ENCODE measurements at regions not wholly inside any gene's neighbourhood (a gene's known extent, or its start where the extent isn't known, plus 50 kb on each side); places are given as distances from the start of the nearest gene placed in this dataset.

GRCh38 chr19:31427857-31428256, 78.6 kb upstream of the TSHZ3 start:
- no peaks in the 10 kb centered on the region for H3K36me3 ChIP-seq (replicated peaks)
- in situ Hi-C loops (cut with MboI; ENCODE audit: low sequenced_read_pairs), result no loop called here
- no peak overlapping the region for H3K4me3 ChIP-seq
- H3K9me3 ChIP-seq, result no peaks in the 10 kb centered on the region
- H3K27me3 ChIP-seq (ENCODE audit: low read depth), result no peaks in the 10 kb centered on the region
- no peaks in the 10 kb centered on the region for H3K4me1 ChIP-seq
- no peak for DNase-seq (ENCODE audit: low spot score in 2 of 2)

GRCh38 chr19:31430381-31430780, 81.1 kb upstream of the TSHZ3 start:
- DNase-seq (ENCODE audit: low spot score in 2 of 2), result no peak
- in situ Hi-C loops (cut with MboI; ENCODE audit: low sequenced_read_pairs), result no loop called here
- Histone ChIP-seq H3K27me3 (ENCODE audit: low read depth) (no peaks in the 10 kb centered on the region), H3K4me1 (no peaks in the 10 kb centered on the region), H3K4me3 (no peak overlapping the region), H3K9me3 (no peaks in the 10 kb centered on the region), H3K36me3 (replicated peaks) (no peaks in the 10 kb centered on the region)

- Histone ChIP-seq H3K9me3 (no peaks in the 10 kb centered on the region), H3K4me3 (no peak overlapping the region), H3K27me3 (ENCODE audit: low read depth) (no peaks in the 10 kb centered on the region), H3K36me3 (replicated peaks) (no peaks in the 10 kb centered on the region), H3K4me1 (no peaks in the 10 kb centered on the region)
- DNase-seq (ENCODE audit: low spot score in 2 of 2), result no peak
- in situ Hi-C loops (cut with MboI; ENCODE audit: low sequenced_read_pairs), result no loop called here
Observed at GRCh38 chr19:31432201-31432810, 83.1 kb upstream of the TSHZ3 start.

- Histone ChIP-seq H3K9me3 (no peaks in the 10 kb centered on the region), H3K4me1 (no peaks in the 10 kb centered on the region), H3K4me3 (no peak overlapping the region), H3K27me3 (ENCODE audit: low read depth) (no peaks in the 10 kb centered on the region), H3K36me3 (replicated peaks) (no peaks in the 10 kb centered on the region)
- in situ Hi-C loops (cut with MboI; ENCODE audit: low sequenced_read_pairs), result no loop called here
- no peak for DNase-seq (ENCODE audit: low spot score in 2 of 2)
Observed at GRCh38 chr19:31436121-31436776, 87.0 kb upstream of the TSHZ3 start.

DNA sequence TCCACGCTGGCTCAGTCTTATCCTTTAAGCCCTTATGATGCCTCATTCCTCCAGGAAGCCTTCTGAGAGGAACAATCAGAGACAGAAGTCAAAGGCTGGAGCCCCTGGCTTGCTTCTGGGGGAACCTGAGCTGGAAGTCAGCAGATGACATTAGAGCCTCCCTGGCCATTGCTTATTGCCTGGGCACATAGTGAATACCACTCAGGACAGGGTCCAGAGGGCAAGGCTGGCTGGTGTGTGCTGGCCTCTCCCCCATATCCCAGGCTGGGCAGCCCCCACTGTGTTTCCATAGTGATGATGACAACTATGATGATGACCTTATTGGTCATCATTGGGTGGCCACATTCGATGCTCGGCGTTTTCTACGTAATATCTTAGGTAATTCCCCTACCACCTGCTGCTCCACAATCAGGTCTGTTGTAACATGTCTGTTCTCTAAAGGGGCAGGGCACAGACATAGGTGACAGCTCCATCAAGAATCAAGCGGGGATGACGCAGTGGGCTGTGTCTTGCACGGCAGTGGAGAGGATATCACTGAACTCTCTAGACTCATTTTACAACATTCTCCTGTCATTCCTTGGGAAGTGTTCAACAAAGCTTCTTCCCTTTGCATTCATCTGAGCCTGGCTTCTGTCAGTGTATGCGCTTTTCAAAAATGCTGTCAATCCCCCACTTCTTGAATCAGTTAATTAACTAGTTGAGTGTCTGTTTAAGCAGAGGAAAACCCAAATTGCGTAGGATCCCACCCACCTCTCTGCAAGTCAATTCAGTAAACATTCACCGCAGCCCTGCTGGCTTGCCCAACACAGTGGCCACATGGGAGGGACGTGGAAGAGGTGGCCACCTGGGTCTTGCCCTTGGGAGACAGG, 89.4 kb upstream of the TSHZ3 start:
- in situ Hi-C loops (cut with MboI; ENCODE audit: low sequenced_read_pairs), result no loop called here
- H3K9me3 ChIP-seq, result no peaks in the 10 kb centered on the region
- DNase-seq (ENCODE audit: low spot score in 2 of 2), result no peak
- no peak overlapping the region for H3K4me3 ChIP-seq
- no peaks in the 10 kb centered on the region for H3K27me3 ChIP-seq (ENCODE audit: low read depth)
- no peaks in the 10 kb centered on the region for H3K36me3 ChIP-seq (replicated peaks)
- no peaks in the 10 kb centered on the region for H3K4me1 ChIP-seq

- Histone ChIP-seq H3K27me3 (ENCODE audit: low read depth) (no peaks in the 10 kb centered on the region), H3K4me1 (no peaks in the 10 kb centered on the region), H3K36me3 (replicated peaks) (no peaks in the 10 kb centered on the region), H3K4me3 (no peak overlapping the region), H3K9me3 (no peaks in the 10 kb centered on the region)
- in situ Hi-C loops (cut with MboI; ENCODE audit: low sequenced_read_pairs), result no loop called here
- no peak for DNase-seq (ENCODE audit: low spot score in 2 of 2)
Observed at GRCh38 chr19:31439270-31439573, 90.0 kb upstream of the TSHZ3 start.

- no peaks in the 10 kb centered on the region for H3K36me3 ChIP-seq (replicated peaks)
- in situ Hi-C loops (cut with MboI; ENCODE audit: low sequenced_read_pairs), result no loop called here
- no peaks in the 10 kb centered on the region for H3K9me3 ChIP-seq
- no peak overlapping the region for H3K4me3 ChIP-seq
- DNase-seq (ENCODE audit: low spot score in 2 of 2), result no peak
- no peaks in the 10 kb centered on the region for H3K27me3 ChIP-seq (ENCODE audit: low read depth)
- no peaks in the 10 kb centered on the region for H3K4me1 ChIP-seq
Observed at GRCh38 chr19:31444931-31445330, 95.7 kb upstream of the TSHZ3 start.

DNA sequence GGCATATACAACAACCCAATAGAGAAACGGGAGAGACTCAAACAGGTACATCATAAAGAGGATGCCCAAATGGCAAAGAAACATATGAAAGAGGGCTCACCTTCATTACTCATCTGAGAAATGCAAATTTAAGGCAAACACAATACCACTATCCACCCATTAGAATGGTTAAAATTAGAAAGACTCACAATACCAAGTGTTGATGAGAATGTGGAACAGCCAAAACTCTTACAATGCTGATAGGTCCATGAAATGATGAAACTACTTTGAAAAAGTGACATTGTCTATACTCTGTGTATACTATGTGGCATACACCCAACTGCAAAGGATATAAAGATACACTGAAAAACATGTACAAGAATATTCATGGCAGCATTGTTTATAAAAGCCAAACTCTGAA, 96.2 kb upstream of the TSHZ3 start:
- in situ Hi-C loops (cut with MboI; ENCODE audit: low sequenced_read_pairs), result no loop called here
- H3K4me1 ChIP-seq, result no peaks in the 10 kb centered on the region
- H3K9me3 ChIP-seq, result no peaks in the 10 kb centered on the region
- H3K4me3 ChIP-seq, result no peak overlapping the region
- DNase-seq (ENCODE audit: low spot score in 2 of 2), result no peak
- no peaks in the 10 kb centered on the region for H3K27me3 ChIP-seq (ENCODE audit: low read depth)
- no peaks in the 10 kb centered on the region for H3K36me3 ChIP-seq (replicated peaks)

- Histone ChIP-seq H3K27me3 (ENCODE audit: low read depth) (no peaks in the 10 kb centered on the region), H3K36me3 (replicated peaks) (no peaks in the 10 kb centered on the region), H3K9me3 (no peaks in the 10 kb centered on the region), H3K4me3 (no peak overlapping the region), H3K4me1 (no peaks in the 10 kb centered on the region)
- no peak for DNase-seq (ENCODE audit: low spot score in 2 of 2)
- in situ Hi-C loops (cut with MboI; ENCODE audit: low sequenced_read_pairs), result no loop called here
Observed at GRCh38 chr19:31448221-31448657, 99.0 kb upstream of the TSHZ3 start.

DNA sequence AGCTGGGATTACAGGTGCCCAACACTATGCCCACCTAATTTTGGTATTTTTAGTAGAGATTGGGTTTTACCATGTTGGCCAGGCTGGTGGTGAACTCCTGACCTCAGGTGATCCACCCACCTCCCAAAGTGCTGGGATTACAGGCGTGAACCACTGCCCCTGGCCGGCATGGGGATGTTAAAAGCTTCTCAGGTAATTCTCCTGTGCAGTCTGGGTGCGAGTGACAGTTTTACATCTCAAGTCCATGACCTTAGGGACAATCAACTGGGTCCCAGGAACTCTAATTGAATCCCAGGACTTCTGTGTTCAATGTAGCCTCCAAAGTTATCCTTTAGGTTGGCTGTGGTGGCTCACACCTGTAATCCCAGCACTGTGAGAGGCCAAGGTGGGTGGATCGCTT, 100.1 kb upstream of the TSHZ3 start:
- in situ Hi-C loops (cut with MboI; ENCODE audit: low sequenced_read_pairs), result no loop called here
- Histone ChIP-seq H3K4me1 (no peaks in the 10 kb centered on the region), H3K27me3 (ENCODE audit: low read depth) (no peaks in the 10 kb centered on the region), H3K9me3 (no peaks in the 10 kb centered on the region), H3K4me3 (no peak overlapping the region), H3K36me3 (replicated peaks) (no peaks in the 10 kb centered on the region)
- DNase-seq (ENCODE audit: low spot score in 2 of 2), result no peak

DNA sequence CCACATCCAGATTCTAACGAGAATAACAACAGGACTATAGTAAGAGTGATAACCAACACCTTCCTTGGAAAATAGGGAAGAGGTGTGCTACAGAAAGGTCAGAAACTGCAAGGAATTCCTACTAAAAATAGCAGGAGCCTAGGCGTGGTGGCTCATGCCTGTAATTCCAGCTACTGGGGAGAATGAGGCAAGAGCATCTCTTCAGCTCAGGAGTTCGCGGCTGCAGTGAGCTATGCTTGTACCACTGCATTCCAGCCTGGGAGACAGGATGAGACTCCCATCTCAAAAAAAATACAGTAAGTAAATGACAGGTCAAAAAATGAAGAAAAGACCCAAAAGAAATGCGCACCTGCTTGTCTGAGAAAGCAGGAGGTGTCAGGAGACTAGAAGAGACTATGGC, 101.5 kb upstream of the TSHZ3 start:
- Histone ChIP-seq H3K4me1 (no peaks in the 10 kb centered on the region), H3K4me3 (no peak overlapping the region), H3K36me3 (replicated peaks) (no peaks in the 10 kb centered on the region), H3K27me3 (ENCODE audit: low read depth) (no peaks in the 10 kb centered on the region), H3K9me3 (no peaks in the 10 kb centered on the region)
- DNase-seq (ENCODE audit: low spot score in 2 of 2), result no peak
- in situ Hi-C loops (cut with MboI; ENCODE audit: low sequenced_read_pairs), result no loop called here

DNA sequence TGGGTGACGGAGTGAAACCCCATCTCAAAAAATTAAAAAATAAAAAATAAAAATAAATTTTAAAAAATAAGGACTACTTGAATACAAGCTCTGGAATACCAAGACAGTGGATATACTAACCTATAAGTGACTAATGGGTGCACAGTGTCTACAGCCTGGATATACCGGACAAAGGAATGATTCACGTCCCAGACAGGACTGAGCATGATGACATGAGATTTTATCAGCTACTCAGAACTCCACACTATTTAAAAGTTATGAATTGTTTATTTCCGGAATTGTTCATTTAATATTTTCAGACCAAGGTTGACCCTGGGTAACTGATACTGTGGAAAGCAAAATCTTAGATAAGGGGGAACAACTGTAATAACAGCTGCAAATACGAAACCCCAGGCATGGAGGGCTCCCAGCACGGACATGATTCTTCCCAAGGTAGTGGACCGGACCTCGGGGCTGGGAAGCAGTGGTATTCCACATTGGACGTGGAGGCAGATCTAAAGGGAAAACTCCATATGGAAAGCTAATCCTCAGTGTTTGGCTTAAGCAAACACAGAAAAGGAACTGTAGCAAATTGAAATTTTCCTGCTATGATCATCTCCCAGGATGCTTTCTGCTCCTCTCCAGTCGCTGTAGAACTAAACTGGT, 102.6 kb upstream of the TSHZ3 start:
- Histone ChIP-seq H3K27me3 (ENCODE audit: low read depth) (no peaks in the 10 kb centered on the region), H3K36me3 (replicated peaks) (no peaks in the 10 kb centered on the region), H3K9me3 (no peaks in the 10 kb centered on the region), H3K4me1 (no peaks in the 10 kb centered on the region), H3K4me3 (no peak overlapping the region)
- DNase-seq (ENCODE audit: low spot score in 2 of 2), result no peak
- in situ Hi-C loops (cut with MboI; ENCODE audit: low sequenced_read_pairs), result no loop called here

DNA sequence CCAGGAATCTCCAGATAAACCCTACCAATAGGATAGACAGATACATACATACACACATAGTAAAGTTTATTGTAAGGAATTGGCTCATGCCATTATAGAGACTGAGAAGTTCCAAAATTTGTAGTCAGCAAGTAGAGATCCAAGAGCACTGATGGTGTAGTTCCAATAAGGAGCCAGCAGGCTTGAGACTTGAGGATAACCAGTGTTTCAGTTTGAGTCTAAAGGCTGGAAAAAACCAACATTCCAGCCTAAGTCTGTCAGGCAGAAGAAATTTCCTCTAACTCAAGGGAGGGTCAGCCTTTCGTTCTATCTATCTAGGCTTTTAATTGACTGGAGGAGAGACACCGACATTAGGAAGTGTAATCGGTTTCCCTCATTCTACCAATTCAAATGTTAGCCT, 110.2 kb upstream of the TSHZ3 start:
- DNase-seq (ENCODE audit: low spot score in 2 of 2), result no peak
- no peaks in the 10 kb centered on the region for H3K9me3 ChIP-seq
- no peak overlapping the region for H3K4me3 ChIP-seq
- H3K36me3 ChIP-seq (replicated peaks), result no peaks in the 10 kb centered on the region
- in situ Hi-C loops (cut with MboI; ENCODE audit: low sequenced_read_pairs), result no loop called here
- no peaks in the 10 kb centered on the region for H3K27me3 ChIP-seq (ENCODE audit: low read depth)
- no peaks in the 10 kb centered on the region for H3K4me1 ChIP-seq
